ENCODE measurements at regions not wholly inside any gene's neighbourhood (a gene's known extent, or its start where the extent isn't known, plus 50 kb on each side); places are given as distances from the start of the nearest gene placed in this dataset.

DNA sequence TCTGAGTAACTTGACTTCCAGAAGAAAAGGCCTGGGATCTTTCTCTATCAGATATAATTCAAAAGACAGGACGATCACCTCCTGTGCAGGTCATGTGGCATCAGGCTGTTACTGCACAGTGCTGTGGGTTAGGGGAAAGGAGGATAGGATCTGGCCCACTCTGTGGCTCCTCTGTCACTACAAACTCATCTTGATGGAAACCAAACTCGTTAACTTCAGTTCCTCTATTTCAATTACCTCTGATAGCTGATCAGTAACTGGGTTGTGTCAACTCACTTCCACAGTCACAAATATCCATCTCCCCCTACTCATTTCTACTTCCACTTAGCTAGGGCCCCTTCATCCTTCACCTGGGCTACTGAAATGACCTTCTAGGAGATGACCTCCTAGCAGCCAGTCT, 95.2 kb downstream of the RCN1 start:
- Histone ChIP-seq H3K9me3 (ENCODE audit: control insufficient read depth in 2 of 2, low read length in 2 of 2) (no peaks in the 10 kb centered on the region), H3K4me1 (ENCODE audit: control insufficient read depth, insufficient read depth, low read length, poor library complexity, severe bottlenecking) (no peaks in the 10 kb centered on the region), H3K36me3 (ENCODE audit: control insufficient read depth, insufficient read depth, low read length) (no peaks in the 10 kb centered on the region), H3K4me3 (ENCODE audit: low read depth, low read length) (no peak overlapping the region), H3K27me3 (ENCODE audit: control insufficient read depth, insufficient read depth, low read length) (no peaks in the 10 kb centered on the region), H3K27ac (ENCODE audit: insufficient read depth, low read length, poor library complexity, severe bottlenecking) (no peak overlapping the region)
- H3K4me3 Mint-ChIP-seq: no peak overlapping the region
- H3K27me3 Mint-ChIP-seq: peaks cover 9% of the 10 kb centered on the region
- H3K4me1 Mint-ChIP-seq: no peaks in the 10 kb centered on the region
- H3K27ac Mint-ChIP-seq: no peak overlapping the region
- no peaks in the 10 kb centered on the region for H3K36me3 Mint-ChIP-seq
- ATAC-seq (ENCODE audit: low read depth in 2 of 2): no peak
- H3K9me3 Mint-ChIP-seq: peaks cover 0 to 1% (median 0%) of the 10 kb centered on the region in 7 donors
- no peak for DNase-seq

DNA sequence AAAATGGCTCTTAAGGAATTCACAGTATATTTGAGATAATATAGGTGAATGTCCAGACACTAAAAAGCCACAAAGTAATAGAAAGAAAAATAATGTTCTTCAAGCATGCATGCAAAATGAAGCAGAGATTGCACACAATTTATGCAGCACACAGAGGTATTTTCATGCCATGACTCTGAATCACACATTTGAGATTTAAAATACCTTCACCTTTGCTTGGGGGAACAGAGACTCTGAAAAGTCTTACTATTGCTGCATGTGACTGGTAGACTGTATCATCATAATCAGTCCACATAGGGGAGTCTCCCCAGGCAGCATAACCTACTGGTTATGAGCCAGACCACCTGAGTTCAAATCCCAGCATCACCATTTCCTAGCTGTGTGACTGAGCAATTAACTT, 96.2 kb downstream of the RCN1 start:
- DNase-seq: no peak
- Mint-ChIP-seq H3K27me3 (peaks cover 9% of the 10 kb centered on the region), H3K4me3 (no peak overlapping the region), H3K9me3 (peaks cover 0 to 1% (median 0%) of the 10 kb centered on the region in 7 donors), H3K27ac (no peak overlapping the region), H3K36me3 (no peaks in the 10 kb centered on the region), H3K4me1 (no peaks in the 10 kb centered on the region)
- Histone ChIP-seq H3K4me1 (ENCODE audit: control insufficient read depth, insufficient read depth, low read length, poor library complexity, severe bottlenecking) (no peaks in the 10 kb centered on the region), H3K9me3 (ENCODE audit: control insufficient read depth in 2 of 2, low read length in 2 of 2) (no peaks in the 10 kb centered on the region), H3K27ac (ENCODE audit: insufficient read depth, low read length, poor library complexity, severe bottlenecking) (no peak overlapping the region), H3K36me3 (ENCODE audit: control insufficient read depth, insufficient read depth, low read length) (no peaks in the 10 kb centered on the region), H3K4me3 (ENCODE audit: low read depth, low read length) (no peak overlapping the region), H3K27me3 (ENCODE audit: control insufficient read depth, insufficient read depth, low read length) (peaks cover 2% of the 10 kb centered on the region)
- no peak for ATAC-seq (ENCODE audit: low read depth in 2 of 2)

DNA sequence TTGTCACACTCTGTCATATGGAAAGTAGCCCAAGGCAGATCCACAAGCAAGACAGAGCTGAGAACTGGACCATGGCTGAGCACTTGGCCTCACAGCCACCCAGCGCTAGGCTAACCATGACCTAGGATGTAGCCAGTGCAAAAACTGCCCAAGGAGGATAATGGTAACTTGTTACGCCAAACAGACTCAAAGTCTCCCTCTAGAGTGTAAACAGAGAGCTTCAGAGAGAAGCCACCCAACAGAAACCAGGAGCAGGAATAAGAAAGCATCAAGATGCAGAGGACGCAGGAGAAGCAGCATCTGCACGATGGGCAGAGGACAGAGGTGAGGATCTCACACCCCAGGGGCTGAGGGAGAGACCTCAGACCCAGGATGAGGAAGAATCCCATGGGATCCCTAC, 97.9 kb downstream of the RCN1 start:
- no peaks in the 10 kb centered on the region for H3K4me1 Mint-ChIP-seq
- H3K9me3 Mint-ChIP-seq: peaks cover 0 to 1% (median 0%) of the 10 kb centered on the region in 7 donors
- peaks cover 4% of the 10 kb centered on the region for H3K27me3 Mint-ChIP-seq
- H3K27ac Mint-ChIP-seq: no peak overlapping the region
- Histone ChIP-seq H3K9me3 (ENCODE audit: control insufficient read depth in 2 of 2, low read length in 2 of 2) (no peaks in the 10 kb centered on the region), H3K27me3 (ENCODE audit: control insufficient read depth, insufficient read depth, low read length) (peaks cover 2% of the 10 kb centered on the region), H3K27ac (ENCODE audit: insufficient read depth, low read length, poor library complexity, severe bottlenecking) (no peak overlapping the region), H3K4me3 (ENCODE audit: low read depth, low read length) (no peak overlapping the region), H3K4me1 (ENCODE audit: control insufficient read depth, insufficient read depth, low read length, poor library complexity, severe bottlenecking) (no peaks in the 10 kb centered on the region), H3K36me3 (ENCODE audit: control insufficient read depth, insufficient read depth, low read length) (no peaks in the 10 kb centered on the region)
- DNase-seq (no peak), ATAC-seq (ENCODE audit: low read depth in 2 of 2) (no peak)
- H3K4me3 Mint-ChIP-seq: no peak overlapping the region
- H3K36me3 Mint-ChIP-seq: no peaks in the 10 kb centered on the region

DNA sequence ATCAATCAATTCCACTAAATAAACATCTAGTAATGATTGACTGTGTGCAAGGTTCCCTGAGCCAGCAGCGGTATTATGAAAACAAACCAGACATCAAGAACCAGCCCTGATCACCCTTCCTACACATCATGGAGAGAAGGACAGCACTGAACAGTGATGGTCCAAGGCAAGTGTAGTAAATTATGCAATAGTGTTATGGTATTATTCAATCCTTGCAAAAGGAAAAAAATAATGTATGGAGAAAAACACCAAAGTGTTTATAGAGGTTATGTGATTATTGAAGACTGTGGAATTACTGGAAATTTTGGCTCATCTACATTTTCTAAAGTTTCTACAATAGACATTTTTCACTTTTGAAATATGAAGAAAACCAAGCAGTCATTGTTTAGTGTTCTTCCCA, 105.3 kb downstream of the RCN1 start:
- DNase-seq (no peak), ATAC-seq (ENCODE audit: low read depth in 2 of 2) (no peak)
- Histone ChIP-seq H3K27ac (ENCODE audit: insufficient read depth, low read length, poor library complexity, severe bottlenecking) (no peak overlapping the region), H3K27me3 (ENCODE audit: control insufficient read depth, insufficient read depth, low read length) (peaks cover 2% of the 10 kb centered on the region), H3K4me3 (ENCODE audit: low read depth, low read length) (no peak overlapping the region), H3K4me1 (ENCODE audit: control insufficient read depth, insufficient read depth, low read length, poor library complexity, severe bottlenecking) (no peaks in the 10 kb centered on the region), H3K36me3 (ENCODE audit: control insufficient read depth, insufficient read depth, low read length) (no peaks in the 10 kb centered on the region), H3K9me3 (ENCODE audit: control insufficient read depth in 2 of 2, low read length in 2 of 2) (no peaks in the 10 kb centered on the region)
- Mint-ChIP-seq H3K36me3 (no peaks in the 10 kb centered on the region), H3K4me3 (no peak overlapping the region), H3K27ac (no peak overlapping the region), H3K9me3 (no peaks in the 10 kb centered on the region), H3K27me3 (no peaks in the 10 kb centered on the region), H3K4me1 (no peaks in the 10 kb centered on the region)

DNA sequence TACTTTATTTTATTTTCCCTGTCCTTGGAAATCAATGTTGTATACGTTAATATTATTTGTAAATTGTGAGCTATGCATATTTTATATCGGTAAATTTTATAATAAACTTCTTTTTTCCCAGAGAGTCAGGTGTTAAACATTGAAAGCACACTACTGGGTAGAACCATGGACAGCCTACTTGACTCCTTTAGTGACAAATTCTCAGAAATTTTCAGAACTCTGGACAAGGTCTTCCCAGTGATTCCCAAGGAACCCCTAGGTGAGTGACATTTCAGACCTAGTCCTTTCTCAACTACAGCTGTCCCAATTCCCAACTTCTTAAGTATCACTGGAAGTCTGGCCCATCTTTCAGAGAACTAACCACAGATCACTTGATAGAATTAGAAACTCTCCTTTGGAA, 107.2 kb downstream of the RCN1 start:
- H3K27ac ChIP-seq (ENCODE audit: insufficient read depth, low read length, poor library complexity, severe bottlenecking): no peak overlapping the region
- no peaks in the 10 kb centered on the region for H3K27me3 Mint-ChIP-seq
- H3K9me3 Mint-ChIP-seq: no peaks in the 10 kb centered on the region
- no peak overlapping the region for H3K27ac Mint-ChIP-seq
- H3K4me1 Mint-ChIP-seq: no peaks in the 10 kb centered on the region
- no peak overlapping the region for H3K4me3 Mint-ChIP-seq
- no peaks in the 10 kb centered on the region for H3K9me3 ChIP-seq (ENCODE audit: control insufficient read depth in 2 of 2, low read length in 2 of 2)
- H3K4me1 ChIP-seq (ENCODE audit: control insufficient read depth, insufficient read depth, low read length, poor library complexity, severe bottlenecking): no peaks in the 10 kb centered on the region
- DNase-seq (no peak), ATAC-seq (ENCODE audit: low read depth in 2 of 2) (no peak)
- no peaks in the 10 kb centered on the region for H3K36me3 ChIP-seq (ENCODE audit: control insufficient read depth, insufficient read depth, low read length)
- no peaks in the 10 kb centered on the region for H3K36me3 Mint-ChIP-seq
- H3K4me3 ChIP-seq (ENCODE audit: low read depth, low read length): no peak overlapping the region
- H3K27me3 ChIP-seq (ENCODE audit: control insufficient read depth, insufficient read depth, low read length): no peaks in the 10 kb centered on the region

DNA sequence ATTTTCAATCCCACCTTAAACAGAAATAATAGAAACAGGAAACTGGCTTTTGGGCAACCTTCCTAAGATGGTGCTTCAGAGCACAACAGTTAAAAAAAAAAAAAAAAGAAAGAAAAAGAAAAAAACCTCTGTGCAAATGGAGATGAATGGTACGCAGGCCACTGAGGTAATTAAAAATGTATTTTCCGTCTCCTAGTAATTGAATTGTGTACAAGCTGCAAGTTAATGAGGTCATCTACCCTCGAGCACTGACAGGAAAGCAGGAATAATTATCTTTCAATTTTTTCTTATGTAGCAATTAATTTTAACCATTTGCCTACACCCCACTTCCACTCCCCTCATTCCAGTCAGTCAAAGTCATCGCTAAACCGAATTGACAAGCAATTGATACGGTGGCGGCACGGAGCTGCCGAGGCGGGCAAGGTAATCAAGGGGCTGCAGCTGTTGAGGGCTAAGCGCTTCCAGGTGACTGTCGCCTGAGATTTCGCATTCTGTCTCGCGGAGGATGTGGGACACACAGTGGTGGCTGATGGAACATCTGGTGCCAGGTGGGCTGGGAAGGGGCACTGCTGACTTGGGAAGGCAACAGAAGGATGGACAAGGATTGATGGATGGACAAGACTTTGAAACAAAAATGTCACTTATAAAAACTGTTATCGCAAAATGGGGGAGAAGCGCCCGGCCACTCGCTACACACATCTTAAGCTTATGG, 109.4 kb downstream of the RCN1 start:
- H3K27ac Mint-ChIP-seq: no peak overlapping the region
- H3K4me1 ChIP-seq (ENCODE audit: control insufficient read depth, insufficient read depth, low read length, poor library complexity, severe bottlenecking): no peaks in the 10 kb centered on the region
- no peaks in the 10 kb centered on the region for H3K27me3 Mint-ChIP-seq
- no peaks in the 10 kb centered on the region for H3K9me3 ChIP-seq (ENCODE audit: control insufficient read depth in 2 of 2, low read length in 2 of 2)
- DNase-seq (no peak), ATAC-seq (ENCODE audit: low read depth in 2 of 2) (no peak)
- no peaks in the 10 kb centered on the region for H3K9me3 Mint-ChIP-seq
- H3K4me3 ChIP-seq (ENCODE audit: low read depth, low read length): no peak overlapping the region
- no peaks in the 10 kb centered on the region for H3K36me3 Mint-ChIP-seq
- H3K27me3 ChIP-seq (ENCODE audit: control insufficient read depth, insufficient read depth, low read length): no peaks in the 10 kb centered on the region
- H3K4me3 Mint-ChIP-seq: no peak overlapping the region
- no peak overlapping the region for H3K27ac ChIP-seq (ENCODE audit: insufficient read depth, low read length, poor library complexity, severe bottlenecking)
- no peaks in the 10 kb centered on the region for H3K36me3 ChIP-seq (ENCODE audit: control insufficient read depth, insufficient read depth, low read length)
- H3K4me1 Mint-ChIP-seq: no peaks in the 10 kb centered on the region

DNA sequence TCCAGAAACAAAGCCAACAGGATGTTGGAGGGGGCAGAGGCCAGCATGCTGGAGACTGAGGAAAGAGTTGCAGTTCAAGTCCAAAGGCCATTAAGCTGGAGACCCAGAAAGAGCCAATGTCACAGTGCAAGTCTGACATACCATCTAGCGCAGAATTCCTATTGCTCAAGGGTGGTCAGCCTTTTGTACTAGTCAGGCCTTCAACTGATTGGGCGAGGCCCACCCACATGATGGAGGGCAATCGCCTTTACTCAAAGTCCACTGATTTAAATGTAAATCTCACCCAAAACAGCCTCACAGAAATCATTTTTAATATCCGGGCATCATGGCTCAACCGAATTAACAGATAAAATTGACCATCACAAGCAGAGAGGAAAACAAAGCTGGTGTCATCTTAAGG, 113.9 kb downstream of the RCN1 start:
- no peak for ATAC-seq (ENCODE audit: low read depth in 2 of 2)
- no peak overlapping the region for H3K4me3 Mint-ChIP-seq

DNA sequence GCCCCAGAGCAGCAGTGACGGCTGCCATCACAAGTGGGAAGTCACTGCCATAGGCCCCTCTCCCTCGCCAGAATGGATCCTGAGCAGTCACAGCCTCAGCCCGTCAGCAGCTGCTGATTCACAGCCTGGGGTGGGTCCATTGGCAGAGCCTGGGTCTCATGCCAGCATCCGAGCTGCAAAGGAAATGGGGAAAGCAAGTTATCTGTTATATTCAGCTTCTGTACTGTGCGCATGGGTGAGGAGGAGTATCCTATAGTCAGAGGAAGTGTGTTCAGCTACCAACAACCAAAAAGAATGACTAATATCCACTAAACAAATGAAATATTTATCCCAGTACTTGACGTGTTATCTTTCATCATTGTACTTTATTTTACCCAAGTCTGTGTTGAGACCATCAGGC, 119.7 kb downstream of the RCN1 start:
- H3K9me3 ChIP-seq (ENCODE audit: control insufficient read depth in 2 of 2, low read length in 2 of 2): no peaks in the 10 kb centered on the region

More for the DNA sequence above, 113.9 kb downstream of the RCN1 start:
- no peaks in the 10 kb centered on the region for H3K4me1 ChIP-seq (ENCODE audit: control insufficient read depth, insufficient read depth, low read length, poor library complexity, severe bottlenecking)
- no peak overlapping the region for H3K27ac Mint-ChIP-seq
- no peaks in the 10 kb centered on the region for H3K36me3 Mint-ChIP-seq
- no peaks in the 10 kb centered on the region for H3K36me3 ChIP-seq (ENCODE audit: control insufficient read depth, insufficient read depth, low read length)
- no peaks in the 10 kb centered on the region for H3K27me3 ChIP-seq (ENCODE audit: control insufficient read depth, insufficient read depth, low read length)
- no peak for DNase-seq
- no peaks in the 10 kb centered on the region for H3K4me1 Mint-ChIP-seq
- no peak overlapping the region for H3K27ac ChIP-seq (ENCODE audit: insufficient read depth, low read length, poor library complexity, severe bottlenecking)
- H3K27me3 Mint-ChIP-seq: no peaks in the 10 kb centered on the region
- H3K4me3 ChIP-seq (ENCODE audit: low read depth, low read length): no peak overlapping the region
- H3K9me3 ChIP-seq (ENCODE audit: control insufficient read depth in 2 of 2, low read length in 2 of 2): no peaks in the 10 kb centered on the region
- H3K9me3 Mint-ChIP-seq: no peaks in the 10 kb centered on the region

More for the DNA sequence above, 119.7 kb downstream of the RCN1 start:
- Histone ChIP-seq H3K4me1 (ENCODE audit: control insufficient read depth, insufficient read depth, low read length, poor library complexity, severe bottlenecking) (no peaks in the 10 kb centered on the region), H3K36me3 (ENCODE audit: control insufficient read depth, insufficient read depth, low read length) (no peaks in the 10 kb centered on the region), H3K27me3 (ENCODE audit: control insufficient read depth, insufficient read depth, low read length) (no peaks in the 10 kb centered on the region), H3K27ac (ENCODE audit: insufficient read depth, low read length, poor library complexity, severe bottlenecking) (no peak overlapping the region), H3K4me3 (ENCODE audit: low read depth, low read length) (no peak overlapping the region)
- ATAC-seq (ENCODE audit: low read depth in 2 of 2): no peak
- no peaks in the 10 kb centered on the region for H3K27me3 Mint-ChIP-seq
- no peaks in the 10 kb centered on the region for H3K36me3 Mint-ChIP-seq
- H3K4me1 Mint-ChIP-seq: no peaks in the 10 kb centered on the region
- H3K9me3 Mint-ChIP-seq: no peaks in the 10 kb centered on the region
- no peak overlapping the region for H3K27ac Mint-ChIP-seq
- no peak overlapping the region for H3K4me3 Mint-ChIP-seq
- no peak for DNase-seq

Data from CD4-positive, CD25-positive, alpha-beta regulatory T cell (primary cell).